HG02571 (cell line): ENCODE measurements at regions not wholly inside any gene's neighbourhood (a gene's known extent, or its start where the extent isn't known, plus 50 kb on each side); places are given as distances from the start of the nearest gene placed in this dataset.
"Not testable (repeated sequence)": the region's sequence is repeated elsewhere in the genome, so short reads cannot be mapped to it uniquely, and the experiment has no call there.

ENCODE experiments used
- ATAC-seq: cut with Tn5 transposase; IDR thresholded peaks from one replicate; pipeline ENCODE4 v1.9.1; 2021; ENCODE audit warnings: mild to moderate bottlenecking, moderate library complexity; ENCODE audit not compliant: unreplicated experiment

GRCh38 chr22:49347376-49347775 lies 480.3 kb downstream of the BRD1 start:
- no peak for ATAC-seq

DNA sequence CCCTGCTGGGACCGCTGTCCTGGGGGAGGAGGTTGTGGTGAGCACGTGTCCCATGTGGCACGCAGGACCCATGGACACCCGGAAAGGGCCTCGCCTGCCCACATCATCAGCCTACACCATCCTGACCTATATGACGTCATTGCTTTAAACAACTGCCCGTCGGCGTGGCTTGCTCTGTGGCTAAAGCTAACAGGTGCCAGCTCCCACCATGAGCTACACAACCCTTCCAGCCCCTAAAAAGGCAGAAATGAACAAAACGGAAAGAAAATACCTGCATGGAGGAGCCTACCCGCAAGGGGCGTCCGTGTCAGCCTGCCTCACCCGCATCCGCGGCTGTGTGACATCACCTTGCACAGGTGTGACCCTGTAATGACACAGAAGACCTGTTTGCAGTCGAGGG lies 481.8 kb downstream of the BRD1 start:
- no peak for ATAC-seq

GRCh38 chr22:49344656-49345055 lies 483.0 kb downstream of the BRD1 start:
- no peak for ATAC-seq

DNA sequence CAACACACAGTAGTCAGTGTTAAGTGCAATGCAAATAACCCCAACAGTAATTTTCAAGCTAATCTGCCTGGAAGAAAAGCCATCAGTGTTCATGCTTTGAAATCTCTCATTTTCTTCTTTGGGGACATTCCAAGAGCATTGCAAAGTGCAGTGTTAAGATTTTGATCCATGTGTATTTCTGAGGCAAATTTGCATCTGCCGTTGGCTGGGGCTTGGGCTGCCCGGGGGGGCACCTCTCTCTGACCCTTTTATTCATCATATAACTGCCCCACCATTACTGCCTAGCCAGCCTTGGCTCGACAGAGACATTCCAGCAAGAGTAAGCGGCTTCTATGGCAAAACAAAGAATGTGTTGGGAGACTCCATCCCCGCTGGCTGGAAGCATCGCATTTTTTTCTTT lies 483.5 kb downstream of the BRD1 start:
- ATAC-seq: no peak

DNA sequence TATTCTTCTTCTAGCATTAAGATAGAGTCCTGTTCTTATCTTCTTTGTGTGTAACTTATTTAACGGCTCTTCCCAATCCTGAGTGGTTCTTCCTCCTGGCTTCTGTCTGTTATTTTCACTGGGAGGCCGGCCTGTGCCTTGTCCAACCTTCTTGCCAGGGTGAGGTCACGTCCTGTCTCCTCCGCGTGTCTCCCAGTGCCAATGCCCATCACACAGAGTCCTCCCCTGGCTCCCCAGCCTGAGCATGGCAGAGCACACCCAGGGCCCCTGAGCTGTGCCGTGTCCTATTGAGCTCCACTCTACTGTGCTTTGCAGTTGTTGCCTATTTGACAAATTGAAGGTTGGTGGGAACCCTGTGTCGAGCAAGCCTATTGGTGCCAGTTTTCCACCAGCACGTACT lies 487.3 kb downstream of the BRD1 start:
- no peak for ATAC-seq

- ATAC-seq: not testable (repeated sequence)
These were observed 491.2 kb downstream of the BRD1 start for GRCh38 chr22:49336483-49336882.

DNA sequence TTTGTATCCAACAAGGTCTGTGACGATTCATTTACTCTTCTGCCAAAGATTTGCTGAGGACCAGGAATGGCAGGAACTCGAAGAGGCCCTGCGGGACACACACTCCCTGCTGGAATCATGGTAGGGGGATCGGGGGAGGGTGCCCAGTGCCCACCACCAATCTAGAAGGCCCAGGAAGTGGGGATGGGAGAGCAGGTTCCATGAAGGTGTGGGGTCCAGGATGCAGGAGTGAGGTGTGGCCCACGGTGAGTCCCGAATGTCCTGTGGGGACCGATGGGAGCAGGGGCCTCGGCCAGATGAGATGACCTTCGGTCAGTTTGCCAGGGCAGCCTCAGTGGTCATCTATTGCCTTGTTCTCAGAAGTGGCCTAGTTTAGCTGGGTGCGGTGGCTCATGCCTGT lies 492.7 kb downstream of the BRD1 start:
- no peak for ATAC-seq

GRCh38 chr22:49334449-49334789 lies 493.3 kb downstream of the BRD1 start:
- no peak for ATAC-seq

- no peak for ATAC-seq
These were observed 494.5 kb downstream of the BRD1 start for GRCh38 chr22:49333206-49333605.

DNA sequence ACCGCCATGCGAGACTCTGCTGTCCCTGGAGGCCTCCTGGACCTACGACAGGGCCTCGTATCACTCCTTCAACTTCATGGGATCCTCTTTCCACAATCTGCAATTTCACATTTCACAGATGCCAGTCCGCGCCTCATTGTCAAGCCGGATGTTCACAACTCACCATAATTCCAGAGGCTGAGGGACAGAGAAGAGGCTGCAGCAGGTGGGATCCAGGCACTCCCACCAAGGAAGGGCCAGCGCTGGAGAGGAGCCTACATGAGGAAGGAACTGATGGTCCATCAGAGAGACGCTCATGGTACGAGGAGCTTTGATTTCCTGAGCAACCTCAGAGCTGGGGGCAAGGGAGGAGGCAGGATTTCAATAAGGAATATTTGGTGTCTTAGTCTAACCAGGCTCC lies 495.0 kb downstream of the BRD1 start:
- ATAC-seq: no peak

GRCh38 chr22:49331878-49332277 lies 495.8 kb downstream of the BRD1 start:
- no peak for ATAC-seq

DNA sequence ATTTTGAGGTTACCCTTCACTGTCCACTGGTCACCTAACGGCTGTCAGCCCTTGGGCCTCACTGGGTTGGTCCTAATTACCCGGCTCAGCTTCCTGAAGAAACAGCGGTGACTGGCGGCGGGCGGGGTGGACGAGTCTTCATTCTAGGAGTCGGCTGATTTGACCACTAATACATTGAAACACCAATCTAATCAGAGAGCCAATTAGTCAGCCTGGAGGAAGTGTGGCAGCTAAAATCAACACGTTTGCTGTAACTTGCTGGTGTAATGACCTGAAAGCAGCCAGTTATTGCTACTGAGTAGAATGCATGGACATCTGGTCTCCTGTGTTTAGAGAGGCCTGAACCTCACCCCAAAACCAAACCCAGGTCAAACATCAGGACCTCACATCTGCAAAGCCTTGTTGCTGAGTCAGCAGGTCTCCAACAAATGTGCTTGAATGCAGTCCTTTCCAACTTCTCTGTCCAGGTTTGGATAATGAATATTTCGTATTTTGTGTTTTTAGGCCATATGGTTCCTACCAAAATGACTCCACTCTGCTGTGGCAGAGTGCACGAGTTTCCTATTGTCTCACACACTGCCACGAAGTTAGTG lies 496.4 kb downstream of the BRD1 start:
- ATAC-seq: no peak

- ATAC-seq: no peak
These were observed 497.1 kb downstream of the BRD1 start for GRCh38 chr22:49330421-49331222.

GRCh38 chr22:49329636-49330035 lies 498.0 kb downstream of the BRD1 start:
- no peak for ATAC-seq

GRCh38 chr22:49328630-49329405 lies 498.9 kb downstream of the BRD1 start:
- ATAC-seq: no peak

GRCh38 chr22:49328118-49328475 lies 499.6 kb downstream of the BRD1 start:
- ATAC-seq: no peak

GRCh38 chr22:49327411-49328117 lies 500.1 kb downstream of the BRD1 start:
- no peak for ATAC-seq

DNA sequence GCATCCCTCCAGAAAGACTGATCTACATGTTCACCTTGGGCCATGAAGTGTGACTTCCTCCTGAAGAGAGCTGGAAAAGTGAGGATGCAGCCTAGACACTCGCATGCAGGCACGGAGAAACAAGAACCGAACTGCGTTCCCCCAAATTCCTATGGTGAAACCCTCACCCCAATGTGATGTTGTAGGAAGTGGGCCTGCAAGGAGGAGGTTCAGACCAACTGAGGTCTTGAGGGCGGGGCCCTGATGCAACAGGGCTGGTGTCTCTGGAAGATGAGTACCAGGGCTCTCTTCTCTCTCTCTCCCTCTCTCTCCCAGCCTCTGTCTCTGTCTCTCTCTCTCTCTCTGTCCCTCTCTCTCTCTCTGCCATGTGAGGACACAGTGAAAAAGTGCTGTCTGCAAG lies 501.1 kb downstream of the BRD1 start:
- no peak for ATAC-seq

- no peak for ATAC-seq
These were observed 501.9 kb downstream of the BRD1 start for GRCh38 chr22:49325531-49326395.
